Left renal pelvis (tissue), 4 donors: ENCODE measurements at regions not wholly inside any gene's neighbourhood (a gene's known extent, or its start where the extent isn't known, plus 50 kb on each side); places are given as distances from the start of the nearest gene placed in this dataset.
"Not testable (repeated sequence)": the region's sequence is repeated elsewhere in the genome, so short reads cannot be mapped to it uniquely, and the experiment has no call there.

Experiments
- DNase-seq, 4 donors: peaks; one replicate each; pipeline ENCODE4 v3.0.0-alpha.2; 2013; ENCODE audit warnings: low read depth in 4 of 4, low spot score in 3 of 4

- no peak for DNase-seq
Measured at GRCh38 chr5:124104821-124105220, 592.8 kb downstream of the CSNK1G3 start.

- DNase-seq = no peak
Measured at GRCh38 chr5:124104344-124104743, 592.4 kb downstream of the CSNK1G3 start.

- DNase-seq = no peak
Measured at GRCh38 chr5:124103671-124104070, 591.7 kb downstream of the CSNK1G3 start.

DNA sequence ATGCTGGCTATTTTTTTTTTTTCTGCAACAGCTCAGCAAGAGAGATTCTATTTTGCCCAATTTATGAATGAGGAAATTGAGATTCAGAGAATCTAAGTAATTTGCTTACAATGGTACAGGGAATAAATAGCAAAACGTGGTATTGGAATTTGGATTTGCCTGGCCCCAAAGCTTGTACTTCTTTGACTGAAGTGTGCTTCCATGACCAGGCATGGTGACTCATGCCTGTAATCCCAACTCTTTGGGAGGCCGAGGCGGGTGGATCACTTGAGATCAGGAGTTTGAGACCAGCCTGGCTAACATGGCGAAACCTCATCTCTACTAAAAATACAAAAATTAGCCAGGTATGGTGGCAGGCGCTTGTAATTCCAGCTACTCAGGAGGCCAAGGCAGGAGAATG lies 591.1 kb downstream of the CSNK1G3 start:
- DNase-seq = not testable (repeated sequence)

- no peak for DNase-seq
Measured at GRCh38 chr5:124102486-124102885, 590.5 kb downstream of the CSNK1G3 start.

DNA sequence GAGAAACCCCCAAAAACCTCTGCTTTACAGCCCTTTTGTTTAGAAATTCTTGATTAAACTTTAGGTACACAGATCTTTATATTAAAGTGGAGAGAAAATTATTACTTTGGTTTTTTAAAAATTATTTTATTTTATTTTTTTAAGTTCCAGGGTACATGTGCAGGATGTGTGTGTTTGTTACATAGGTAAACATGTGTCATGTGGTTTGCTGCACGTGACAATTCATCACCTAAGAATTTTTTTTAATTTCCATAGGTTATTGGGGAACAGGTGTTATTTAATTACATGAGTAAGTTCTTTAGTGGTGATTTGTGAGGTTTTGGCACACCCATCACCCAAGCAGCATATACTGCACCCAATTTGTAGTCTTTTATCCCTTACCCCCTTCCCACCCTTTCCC lies 581.7 kb downstream of the CSNK1G3 start:
- no peak for DNase-seq

GRCh38 chr5:124090115-124090514 lies 578.1 kb downstream of the CSNK1G3 start:
- DNase-seq = no peak

GRCh38 chr5:124089578-124089977 lies 577.6 kb downstream of the CSNK1G3 start:
- DNase-seq = no peak

DNA sequence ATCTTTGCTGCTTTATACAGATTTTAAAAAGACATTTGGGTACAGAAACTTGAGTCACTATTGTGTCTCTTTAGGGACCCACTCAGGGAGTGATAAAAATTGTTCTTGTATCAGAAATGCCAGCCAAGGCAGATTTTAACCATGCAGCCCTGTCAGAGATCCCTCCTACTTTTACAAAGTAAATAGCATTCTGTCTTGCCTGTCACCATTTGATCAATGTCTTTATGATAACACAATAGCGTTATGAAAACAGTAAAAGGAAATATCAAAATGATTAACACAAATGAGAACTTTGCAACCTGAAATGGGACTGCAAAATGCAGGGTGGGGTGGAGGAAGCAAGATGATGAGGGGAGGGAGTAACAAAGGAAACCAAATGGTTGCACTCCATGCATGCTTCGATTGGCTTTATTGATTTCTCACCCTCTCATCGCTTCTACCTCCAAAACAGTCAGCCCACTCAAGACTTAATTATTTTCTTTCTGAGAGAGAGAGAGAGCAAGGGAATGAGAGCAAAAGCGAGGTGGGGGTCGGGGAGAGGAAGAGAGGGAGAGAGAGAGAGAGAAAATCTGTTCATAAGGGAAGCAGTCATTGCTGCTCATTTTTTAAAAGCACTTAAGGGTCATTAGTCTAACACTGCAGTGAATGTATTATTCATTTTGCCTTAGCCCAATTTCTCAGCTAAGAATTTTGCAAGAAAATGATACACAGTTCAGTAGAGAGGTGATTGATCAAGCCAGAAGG lies 576.5 kb downstream of the CSNK1G3 start:
- no peak for DNase-seq

GRCh38 chr5:124087752-124088151 lies 575.8 kb downstream of the CSNK1G3 start:
- no peak for DNase-seq

GRCh38 chr5:124080256-124080655 lies 568.3 kb downstream of the CSNK1G3 start:
- no peak for DNase-seq

- DNase-seq = no peak
Measured at GRCh38 chr5:124079062-124079461, 567.1 kb downstream of the CSNK1G3 start.

DNA sequence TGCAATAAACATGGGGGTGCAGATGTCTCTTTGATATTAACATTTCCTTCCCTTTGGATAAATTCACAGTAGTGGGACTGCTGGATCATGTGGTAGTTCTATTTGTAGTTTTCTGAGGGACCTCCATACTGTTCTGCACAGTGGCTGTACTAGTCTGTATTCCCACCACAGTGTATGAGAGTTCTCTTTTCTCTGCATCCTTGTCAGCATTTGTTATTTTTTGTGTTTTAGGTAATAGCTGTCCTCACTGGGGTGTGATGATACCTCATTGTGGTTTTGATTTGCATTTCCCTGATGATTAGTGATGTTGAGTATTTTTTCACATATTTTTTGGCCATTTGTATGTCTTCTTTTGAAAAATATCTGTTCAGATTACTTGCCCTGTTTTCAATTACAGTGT lies 562.5 kb downstream of the CSNK1G3 start:
- no peak for DNase-seq

GRCh38 chr5:124072570-124072969 lies 560.6 kb downstream of the CSNK1G3 start:
- DNase-seq = no peak

- DNase-seq = no peak
Measured at GRCh38 chr5:124071039-124071438, 559.1 kb downstream of the CSNK1G3 start.

DNA sequence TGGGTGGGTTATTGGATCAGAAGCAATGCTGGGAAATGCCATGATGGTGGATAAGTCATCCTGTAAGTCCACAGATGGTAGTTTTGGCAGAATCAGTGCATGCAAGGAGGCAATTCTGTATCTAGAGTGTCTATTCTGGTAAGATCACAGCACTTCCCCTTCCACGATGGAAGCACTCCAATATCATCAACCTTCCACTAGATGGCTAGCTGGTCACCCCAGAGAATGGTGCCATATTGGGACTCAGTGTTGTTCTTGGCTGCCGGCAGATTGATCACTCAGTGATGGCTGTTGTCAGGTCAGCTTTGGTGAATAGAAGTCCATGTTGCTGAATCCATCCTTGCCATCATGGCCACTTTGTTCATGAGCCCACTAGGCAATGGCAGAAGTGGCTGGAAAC lies 553.5 kb downstream of the CSNK1G3 start:
- no peak for DNase-seq

DNA sequence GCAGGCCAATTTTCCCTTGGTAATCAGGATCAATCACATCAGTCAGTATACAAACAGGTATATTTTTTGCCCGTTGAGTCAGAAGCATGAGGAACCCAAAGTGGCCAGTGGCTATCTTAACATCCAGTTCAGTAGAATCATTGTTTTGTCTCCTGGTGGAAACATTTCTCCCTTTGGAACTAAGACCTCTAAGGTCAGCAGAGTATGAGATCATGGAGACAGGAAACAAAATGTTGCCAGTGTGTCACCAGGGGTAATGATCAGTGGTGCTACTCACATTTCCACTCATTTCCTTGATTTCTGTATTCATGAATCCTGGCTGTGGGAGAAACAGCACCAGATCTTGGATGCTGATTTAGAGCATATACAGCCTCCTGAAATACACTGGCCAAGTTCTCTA lies 553.0 kb downstream of the CSNK1G3 start:
- no peak for DNase-seq

GRCh38 chr5:124061663-124062062 lies 549.7 kb downstream of the CSNK1G3 start:
- DNase-seq = no peak

DNA sequence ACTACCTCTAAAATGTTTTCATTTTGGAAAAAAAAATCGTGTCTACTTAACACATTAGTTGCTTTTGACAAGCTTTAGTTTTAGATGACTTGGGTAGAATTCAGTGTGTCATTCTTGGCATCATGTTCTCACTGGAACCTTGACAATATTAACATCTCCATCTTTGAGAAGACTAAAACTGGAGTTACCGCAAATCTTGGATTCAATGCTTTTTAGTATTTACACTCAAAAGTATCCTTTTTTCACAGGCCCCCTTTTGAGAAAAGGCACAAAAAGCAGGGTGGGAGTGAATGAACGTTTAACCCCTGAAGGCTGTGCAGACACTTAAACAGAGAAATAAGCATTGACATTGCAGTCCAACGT lies 549.1 kb downstream of the CSNK1G3 start:
- no peak for DNase-seq

DNA sequence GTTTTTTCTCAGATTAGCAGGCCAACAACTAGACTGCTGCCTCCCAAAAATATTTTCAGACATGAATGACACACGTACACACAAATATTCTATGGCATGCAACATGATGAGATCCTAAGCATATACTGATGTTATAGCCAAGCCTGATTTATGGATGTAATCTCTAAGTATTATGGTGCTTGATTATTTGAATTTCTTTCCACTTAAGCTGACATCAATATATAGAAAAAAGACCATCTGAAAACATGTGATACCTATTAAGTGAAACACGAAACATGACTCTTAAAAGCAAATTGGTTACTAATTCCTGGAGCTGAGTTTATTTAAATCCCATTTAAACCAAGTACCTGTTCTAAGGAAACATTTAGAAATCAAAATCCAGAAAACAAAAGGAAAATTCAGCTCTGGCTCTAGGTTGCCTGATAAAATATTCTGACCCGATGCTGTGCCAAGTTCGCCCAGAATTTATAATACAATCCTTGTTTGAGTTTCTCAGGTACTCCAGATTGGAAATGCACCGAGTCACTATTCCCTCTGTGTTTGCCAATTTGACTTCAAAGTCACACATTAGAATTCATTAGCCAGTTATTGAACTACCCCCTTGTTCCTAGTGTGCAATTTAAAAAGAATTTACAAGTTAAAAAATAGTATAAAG lies 548.6 kb downstream of the CSNK1G3 start:
- no peak for DNase-seq

- no peak for DNase-seq
Measured at GRCh38 chr5:124060011-124060410, 548.0 kb downstream of the CSNK1G3 start.

GRCh38 chr5:124059200-124059599 lies 547.2 kb downstream of the CSNK1G3 start:
- no peak for DNase-seq
